WERI-Rb-1 (cell line): ENCODE measurements at regions not wholly inside any gene's neighbourhood (a gene's known extent, or its start where the extent isn't known, plus 50 kb on each side); places are given as distances from the start of the nearest gene placed in this dataset.

Experiments used
- DNase-seq: peaks from one replicate; pipeline ENCODE4 v3.0.0-alpha.2; 2020
- H3K27ac ChIP-seq: fragments of 250-450 bp; sonication (Bioruptor Pico); 2 replicates; pipeline ENCODE4 v1.5.1; 2020; ENCODE audit warnings: mild to moderate bottlenecking, moderate library complexity
- H3K27me3 ChIP-seq: fragments of 250-450 bp; sonication (Bioruptor Pico); 2 replicates; pipeline ENCODE4 v1.5.1; 2021; ENCODE audit warnings: mild to moderate bottlenecking, low read depth, moderate library complexity; ENCODE audit not compliant: insufficient read depth, severe bottlenecking
- H3K36me3 ChIP-seq: fragments of 250-450 bp; sonication (Bioruptor Pico); 2 replicates; pipeline ENCODE4 v1.5.1; 2020; ENCODE audit warnings: mild to moderate bottlenecking, moderate library complexity
- H3K4me3 ChIP-seq: 2 replicates; pipeline ENCODE4 v1.5.1; 2011; ENCODE audit warnings: low read depth, mild to moderate bottlenecking, control low read depth, low read length
- H3K9me3 ChIP-seq: fragments of 250-450 bp; sonication (Bioruptor Pico); 2 replicates; pipeline ENCODE4 v1.5.1; 2021; ENCODE audit warnings: mild to moderate bottlenecking, moderate library complexity; ENCODE audit not compliant: severe bottlenecking
- CTCF ChIP-seq: IDR thresholded peaks from 2 replicates; pipeline ENCODE4 v1.5.1; 2011; ENCODE audit warnings: low read depth, mild to moderate bottlenecking, control low read depth, inconsistent platforms, low read length

DNA sequence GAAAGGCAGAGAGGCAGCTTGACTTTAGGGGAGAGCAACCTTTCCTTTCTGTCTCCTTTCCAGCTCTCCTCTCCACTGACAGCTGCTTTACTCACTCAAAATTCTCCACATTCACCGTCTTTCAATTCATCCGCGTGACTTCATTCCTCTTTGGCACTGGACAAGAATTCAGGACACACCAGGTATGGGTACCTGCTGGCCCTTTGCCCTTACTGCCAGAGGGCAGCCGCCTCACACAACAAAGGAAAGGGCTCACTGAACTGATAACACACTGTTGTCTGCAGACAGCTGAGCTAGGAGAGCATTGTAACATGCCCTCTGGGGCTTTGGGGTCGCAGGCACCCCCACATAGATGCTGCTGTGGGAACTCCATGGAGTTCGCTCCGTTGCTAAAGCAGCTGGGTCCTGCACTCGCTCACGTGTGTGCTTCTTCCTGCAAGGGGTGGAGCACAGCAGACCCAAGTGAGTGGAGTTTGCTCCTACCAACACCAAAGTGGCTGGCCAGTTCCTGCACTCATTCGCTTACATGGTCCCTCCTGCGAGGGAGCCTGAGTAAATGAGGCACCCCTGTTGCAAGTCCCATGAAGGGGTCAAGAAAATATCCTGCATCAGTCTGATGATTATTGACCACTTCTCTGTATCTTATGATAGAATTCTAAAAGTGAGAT lies 79.0 kb upstream of the SGO1 start:
- no peaks in the 10 kb centered on the region for H3K9me3 ChIP-seq
- no peak for TF ChIP-seq CTCF
- H3K27me3 ChIP-seq = no peaks in the 10 kb centered on the region
- no peak overlapping the region for H3K27ac ChIP-seq
- DNase-seq = no peak
- no peak overlapping the region for H3K4me3 ChIP-seq
- no peaks in the 10 kb centered on the region for H3K36me3 ChIP-seq

- Histone ChIP-seq H3K36me3 (no peaks in the 10 kb centered on the region), H3K4me3 (no peak overlapping the region), H3K27ac (no peak overlapping the region), H3K9me3 (no peaks in the 10 kb centered on the region), H3K27me3 (no peaks in the 10 kb centered on the region)
- no peak for DNase-seq
- TF ChIP-seq CTCF = no peak
Observed at GRCh38 chr3:20258371-20258770, 72.4 kb upstream of the SGO1 start.

DNA sequence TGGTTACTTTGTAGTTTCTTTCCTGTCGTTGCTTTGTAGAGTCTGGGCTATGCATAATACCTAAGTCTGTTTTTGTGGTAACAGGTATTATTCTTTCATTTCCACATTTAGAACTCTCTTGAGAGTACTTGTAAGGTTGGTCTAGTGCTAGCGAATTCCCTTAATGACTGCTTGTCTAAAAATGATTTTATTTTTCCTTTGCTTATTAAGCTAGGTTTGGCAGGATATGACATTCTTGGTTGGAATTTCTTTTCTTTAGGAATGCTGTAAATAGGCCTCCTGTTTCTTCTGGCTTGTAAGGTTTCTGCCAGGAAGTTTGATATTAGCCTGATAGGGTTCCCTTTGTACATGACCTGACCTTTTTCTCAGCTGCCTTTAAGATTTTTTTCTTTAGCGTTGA lies 70.1 kb upstream of the SGO1 start:
- H3K27ac ChIP-seq = no peak overlapping the region

GRCh38 chr3:20254268-20255117 lies 68.5 kb upstream of the SGO1 start:
- no peaks in the 10 kb centered on the region for H3K36me3 ChIP-seq
- no peak for TF ChIP-seq CTCF
- no peak overlapping the region for H3K27ac ChIP-seq
- DNase-seq = no peak
- H3K9me3 ChIP-seq = no peaks in the 10 kb centered on the region
- no peak overlapping the region for H3K4me3 ChIP-seq
- H3K27me3 ChIP-seq = no peaks in the 10 kb centered on the region

More for the DNA sequence above, 70.1 kb upstream of the SGO1 start:
- no peaks in the 10 kb centered on the region for H3K27me3 ChIP-seq
- no peak overlapping the region for H3K4me3 ChIP-seq
- no peaks in the 10 kb centered on the region for H3K36me3 ChIP-seq
- DNase-seq = no peak
- no peaks in the 10 kb centered on the region for H3K9me3 ChIP-seq
- no peak for TF ChIP-seq CTCF

DNA sequence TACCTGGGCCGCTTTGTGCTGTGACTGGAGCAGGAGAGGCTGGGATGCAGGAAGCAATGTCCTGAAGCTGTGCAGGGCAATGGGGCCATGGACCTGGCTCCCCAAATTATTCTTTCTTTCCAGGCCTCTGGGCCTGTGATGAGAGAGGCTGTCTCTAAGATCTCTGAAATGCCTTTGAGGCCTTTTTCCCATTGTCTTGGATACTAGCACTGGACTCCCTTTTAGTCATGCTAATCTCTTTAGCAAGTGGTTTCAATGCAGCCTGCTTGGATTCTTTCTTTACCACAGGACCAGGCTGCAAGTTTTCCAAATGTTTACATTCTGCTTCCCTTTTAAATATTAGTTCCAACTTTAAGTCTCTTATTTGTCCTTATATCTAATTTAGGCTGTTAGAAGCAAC lies 64.8 kb upstream of the SGO1 start:
- Histone ChIP-seq H3K36me3 (no peaks in the 10 kb centered on the region), H3K9me3 (no peaks in the 10 kb centered on the region), H3K4me3 (no peak overlapping the region), H3K27me3 (no peaks in the 10 kb centered on the region), H3K27ac (no peak overlapping the region)
- DNase-seq = no peak
- no peak for TF ChIP-seq CTCF
